A172 (cell line): ENCODE measurements at regions not wholly inside any gene's neighbourhood (a gene's known extent, or its start where the extent isn't known, plus 50 kb on each side); places are given as distances from the start of the nearest gene placed in this dataset.
"Not testable (repeated sequence)": the region's sequence is repeated elsewhere in the genome, so short reads cannot be mapped to it uniquely, and the experiment has no call there.

Experiments
- DNase-seq: peaks from one replicate; pipeline ENCODE4 v3.0.0-alpha.2; 2015; ENCODE audit warnings: low spot score

- not testable (repeated sequence) for DNase-seq
Measured at GRCh38 chr5:128730021-128730420, 192.0 kb upstream of the FBN2 start.

- DNase-seq: not testable (repeated sequence)
Measured at GRCh38 chr5:128735656-128736055, 197.6 kb upstream of the FBN2 start.

GRCh38 chr5:128736553-128736952 lies 198.5 kb upstream of the FBN2 start:
- peak; percentile 16 for DNase-seq

- no peak for DNase-seq
Measured at GRCh38 chr5:128749136-128749898, 211.3 kb upstream of the FBN2 start.

- DNase-seq: no peak
Measured at GRCh38 chr5:128750155-128750554, 212.1 kb upstream of the FBN2 start.

GRCh38 chr5:128757196-128757959 lies 207.9 kb upstream of the SLC27A6 start:
- DNase-seq: no peak

GRCh38 chr5:128762661-128763306 lies 202.5 kb upstream of the SLC27A6 start:
- DNase-seq: no peak

- no peak for DNase-seq
Measured at GRCh38 chr5:128763321-128763720, 202.0 kb upstream of the SLC27A6 start.

GRCh38 chr5:128764601-128765310 lies 200.5 kb upstream of the SLC27A6 start:
- DNase-seq: no peak

- no peak for DNase-seq
Measured at GRCh38 chr5:128765448-128766061, 199.7 kb upstream of the SLC27A6 start.

- DNase-seq: no peak
Measured at GRCh38 chr5:128766406-128766805, 198.9 kb upstream of the SLC27A6 start.

GRCh38 chr5:128770907-128771306 lies 194.4 kb upstream of the SLC27A6 start:
- DNase-seq: no peak

GRCh38 chr5:128772356-128772755 lies 192.9 kb upstream of the SLC27A6 start:
- DNase-seq: no peak

GRCh38 chr5:128773378-128773777 lies 191.9 kb upstream of the SLC27A6 start:
- no peak for DNase-seq

- DNase-seq: peak; percentile 85
Measured at GRCh38 chr5:128774605-128775004, 190.7 kb upstream of the SLC27A6 start.

- no peak for DNase-seq
Measured at GRCh38 chr5:128775558-128775957, 189.7 kb upstream of the SLC27A6 start.

GRCh38 chr5:128777052-128777451 lies 188.2 kb upstream of the SLC27A6 start:
- DNase-seq: no peak

GRCh38 chr5:128778474-128778873 lies 186.8 kb upstream of the SLC27A6 start:
- DNase-seq: no peak

- peak; percentile 93 for DNase-seq
Measured at GRCh38 chr5:128782446-128782845, 182.8 kb upstream of the SLC27A6 start.

GRCh38 chr5:128784726-128785125 lies 180.6 kb upstream of the SLC27A6 start:
- no peak for DNase-seq

GRCh38 chr5:128791312-128791711 lies 174.0 kb upstream of the SLC27A6 start:
- DNase-seq: no peak

- no peak for DNase-seq
Measured at GRCh38 chr5:128796506-128796905, 168.8 kb upstream of the SLC27A6 start.
